Thoracic aorta (tissue), 2 donors: ENCODE measurements at regions not wholly inside any gene's neighbourhood (a gene's known extent, or its start where the extent isn't known, plus 50 kb on each side); places are given as distances from the start of the nearest gene placed in this dataset.

Source experiments
- ATAC-seq: fragments of 150-250 bp; one replicate; pipeline ENCODE4 v1.8.0; 2017; ENCODE audit warnings: low read depth; ENCODE audit not compliant: insufficient number of reproducible peaks, low FRiP score
- DNase-seq: peaks from one replicate; pipeline ENCODE4 v3.0.0-alpha.2; 2020; ENCODE audit warnings: low spot score
- H3K27ac ChIP-seq, 2 donors: fragments of 200-600 bp; sonication (generic); 1 replicate in 1 of 2; 2 replicates in 1 of 2; pipeline ENCODE4 v1.5.1; 2016; ENCODE audit warnings: mild to moderate bottlenecking in 2 of 2, moderate library complexity in 2 of 2
- H3K27me3 ChIP-seq: fragments of 200-600 bp; sonication (generic); replicated peaks from 2 replicates; pipeline ENCODE4 v1.6.0; 2016; ENCODE audit warnings: mild to moderate bottlenecking; ENCODE audit not compliant: insufficient read depth
- H3K36me3 ChIP-seq: fragments of 200-600 bp; sonication (generic); one replicate; pipeline ENCODE4 v1.5.1; 2016
- H3K4me1 ChIP-seq, 2 donors: fragments of 200-600 bp; sonication (generic); 1 replicate in 1 of 2; 2 replicates in 1 of 2; pipeline versions ENCODE4 v1.5.1 to v1.6.0; 2016; ENCODE audit warnings: low read depth in 2 of 2, mild to moderate bottlenecking in 1 of 2; ENCODE audit not compliant: control insufficient read depth in 1 of 2
- H3K4me3 ChIP-seq: fragments of 200-600 bp; sonication (generic); 2 replicates; pipeline ENCODE4 v1.5.1; 2016; ENCODE audit warnings: mild to moderate bottlenecking
- H3K9me3 ChIP-seq: fragments of 200-600 bp; sonication (generic); 2 replicates; pipeline ENCODE4 v1.5.1; 2016
- TF ChIP-seq, protein P1 (sequence below): fragments of 200-600 bp; sonication (generic); IDR thresholded peaks from one replicate; pipeline ENCODE4 v1.5.1; 2019; ENCODE audit warnings: antibody characterized with exemption

DNA sequence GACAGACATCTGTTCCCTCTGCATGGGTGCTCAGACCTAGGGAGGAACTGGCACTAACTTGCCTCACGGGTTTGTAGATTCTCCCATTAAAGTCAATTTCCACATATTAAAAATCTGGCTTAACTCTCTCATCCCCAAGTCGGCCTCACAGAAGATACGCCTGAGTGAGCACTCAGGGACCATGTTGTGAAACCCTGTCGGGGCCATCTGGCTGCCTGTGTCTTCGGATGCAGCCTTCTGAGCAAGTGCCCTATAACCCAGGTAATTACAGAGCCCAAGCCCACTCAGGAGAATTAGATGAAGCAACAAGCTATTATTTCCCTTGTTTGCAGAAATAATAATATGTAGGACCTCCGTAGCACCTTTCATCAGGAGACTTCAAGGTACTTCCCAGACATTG is 219.3 kb upstream of the GLI3 start:
- TF ChIP-seq, protein P1, sequence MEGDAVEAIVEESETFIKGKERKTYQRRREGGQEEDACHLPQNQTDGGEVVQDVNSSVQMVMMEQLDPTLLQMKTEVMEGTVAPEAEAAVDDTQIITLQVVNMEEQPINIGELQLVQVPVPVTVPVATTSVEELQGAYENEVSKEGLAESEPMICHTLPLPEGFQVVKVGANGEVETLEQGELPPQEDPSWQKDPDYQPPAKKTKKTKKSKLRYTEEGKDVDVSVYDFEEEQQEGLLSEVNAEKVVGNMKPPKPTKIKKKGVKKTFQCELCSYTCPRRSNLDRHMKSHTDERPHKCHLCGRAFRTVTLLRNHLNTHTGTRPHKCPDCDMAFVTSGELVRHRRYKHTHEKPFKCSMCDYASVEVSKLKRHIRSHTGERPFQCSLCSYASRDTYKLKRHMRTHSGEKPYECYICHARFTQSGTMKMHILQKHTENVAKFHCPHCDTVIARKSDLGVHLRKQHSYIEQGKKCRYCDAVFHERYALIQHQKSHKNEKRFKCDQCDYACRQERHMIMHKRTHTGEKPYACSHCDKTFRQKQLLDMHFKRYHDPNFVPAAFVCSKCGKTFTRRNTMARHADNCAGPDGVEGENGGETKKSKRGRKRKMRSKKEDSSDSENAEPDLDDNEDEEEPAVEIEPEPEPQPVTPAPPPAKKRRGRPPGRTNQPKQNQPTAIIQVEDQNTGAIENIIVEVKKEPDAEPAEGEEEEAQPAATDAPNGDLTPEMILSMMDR = no peak
- H3K36me3 ChIP-seq = no peaks in the 10 kb centered on the region

DNA sequence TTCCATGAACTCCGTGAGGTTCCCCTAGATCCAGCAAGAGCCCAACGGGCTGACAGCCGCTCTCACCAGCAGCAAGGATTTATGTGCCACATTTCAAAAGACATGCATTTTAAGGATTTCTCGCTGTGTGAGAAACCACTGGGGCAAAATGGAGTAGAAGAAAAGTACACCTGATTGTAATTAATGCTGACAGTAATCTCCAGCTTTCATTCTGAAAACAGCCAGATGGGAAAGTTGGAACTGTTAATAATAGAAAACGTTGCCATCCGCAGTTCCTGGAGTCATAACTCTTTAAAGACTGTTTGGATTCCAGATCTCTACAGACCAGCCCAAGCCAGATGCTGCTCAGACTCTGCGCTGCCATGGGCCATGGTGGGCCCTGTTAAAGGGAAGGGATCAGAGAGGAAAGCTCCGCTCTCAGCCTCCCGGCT is 216.9 kb upstream of the GLI3 start:
- Histone ChIP-seq H3K27me3 (no peaks in the 10 kb centered on the region), H3K4me1 (no peaks in the 10 kb centered on the region), H3K4me3 (no peak overlapping the region), H3K9me3 (no peaks in the 10 kb centered on the region), H3K27ac (no peak overlapping the region), H3K36me3 (no peaks in the 10 kb centered on the region)
- TF ChIP-seq, protein P1 = no peak
- ATAC-seq = no peak
- DNase-seq = no peak

More for the DNA sequence above, 219.3 kb upstream of the GLI3 start:
- no peaks in the 10 kb centered on the region for H3K4me1 ChIP-seq
- no peak overlapping the region for H3K4me3 ChIP-seq
- H3K9me3 ChIP-seq = no peaks in the 10 kb centered on the region
- H3K27ac ChIP-seq = no peak overlapping the region
- no peaks in the 10 kb centered on the region for H3K27me3 ChIP-seq
- no peak for DNase-seq
- ATAC-seq = no peak

DNA sequence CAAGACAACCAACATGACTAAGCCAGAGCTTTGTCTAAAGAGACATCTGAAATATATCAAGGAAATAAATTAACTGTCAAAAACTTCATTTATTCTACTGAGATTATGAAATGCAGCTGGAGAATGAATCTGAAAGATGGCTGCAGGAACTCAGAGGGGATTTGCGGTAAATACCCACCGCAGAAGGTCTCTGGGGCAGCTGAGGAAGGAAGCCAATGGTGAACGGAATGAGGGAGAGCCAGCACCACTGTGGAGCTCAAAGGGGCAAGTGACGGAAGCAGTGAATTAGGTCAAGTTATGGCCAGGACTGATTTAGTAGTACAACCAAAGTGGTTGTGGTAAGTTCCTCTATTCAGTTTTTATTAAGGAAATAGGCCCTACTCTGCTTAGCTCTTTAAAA is 215.3 kb upstream of the GLI3 start:
- TF ChIP-seq, protein P1 = no peak
- no peaks in the 10 kb centered on the region for H3K27me3 ChIP-seq

DNA sequence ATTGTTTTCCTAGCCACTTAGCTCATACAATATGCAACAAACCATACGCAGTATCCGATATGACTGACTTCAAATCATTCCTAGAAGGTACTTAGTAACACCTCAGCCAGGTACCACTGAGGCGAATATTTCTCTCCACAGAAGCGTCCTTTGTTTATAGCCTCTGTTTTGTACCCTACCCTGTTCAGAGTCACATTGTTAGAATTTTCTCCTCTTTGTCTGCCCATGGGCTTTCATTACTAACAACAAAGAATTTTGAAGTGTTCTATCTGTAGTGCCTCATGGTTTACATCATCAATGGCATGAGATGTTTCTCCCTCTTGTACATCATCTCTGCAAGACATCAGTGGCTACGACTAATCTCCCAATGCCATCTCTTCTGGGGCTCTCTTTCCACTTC is 212.4 kb upstream of the GLI3 start:
- no peaks in the 10 kb centered on the region for H3K36me3 ChIP-seq
- H3K4me3 ChIP-seq = no peak overlapping the region
- H3K27ac ChIP-seq = no peak overlapping the region
- no peaks in the 10 kb centered on the region for H3K9me3 ChIP-seq
- H3K4me1 ChIP-seq = no peaks in the 10 kb centered on the region
- H3K27me3 ChIP-seq = no peaks in the 10 kb centered on the region
- ATAC-seq (no peak), DNase-seq (no peak)
- TF ChIP-seq, protein P1 = no peak

More for the DNA sequence above, 215.3 kb upstream of the GLI3 start:
- Histone ChIP-seq H3K4me3 (no peak overlapping the region), H3K27ac (no peak overlapping the region), H3K36me3 (no peaks in the 10 kb centered on the region), H3K9me3 (no peaks in the 10 kb centered on the region), H3K4me1 (no peaks in the 10 kb centered on the region)
- no peak for DNase-seq
- ATAC-seq = no peak

- no peak for ATAC-seq
- H3K4me1 ChIP-seq = no peaks in the 10 kb centered on the region
Observed at GRCh38 chr7:42448901-42449300, 211.9 kb upstream of the GLI3 start.

More at GRCh38 chr7:42448901-42449300, 211.9 kb upstream of the GLI3 start:
- no peak overlapping the region for H3K4me3 ChIP-seq
- no peaks in the 10 kb centered on the region for H3K27me3 ChIP-seq
- DNase-seq = no peak
- H3K36me3 ChIP-seq = no peaks in the 10 kb centered on the region
- TF ChIP-seq, protein P1 = no peak
- no peaks in the 10 kb centered on the region for H3K9me3 ChIP-seq
- H3K27ac ChIP-seq = no peak overlapping the region
